Uterus (tissue), 2 donors: ENCODE measurements at regions not wholly inside any gene's neighbourhood (a gene's known extent, or its start where the extent isn't known, plus 50 kb on each side); places are given as distances from the start of the nearest gene placed in this dataset.

Source experiments
- CTCF ChIP-seq, 4 experiments: fragments of 200-600 bp in 2 of 4; fragments of 450-650 bp in 2 of 4; sonication (generic) in 2 of 4; IDR thresholded peaks; one replicate each; pipeline ENCODE4 v1.5.1; 2016 to 2019; ENCODE audit warnings: antibody characterized with exemption in 4 of 4, mild to moderate bottlenecking in 2 of 4, moderate library complexity in 1 of 4
- POLR2A ChIP-seq, 2 donors: fragments of 450-650 bp; IDR thresholded peaks; one replicate each; pipeline ENCODE4 v1.6.1; 2016; ENCODE audit warnings: antibody characterized with exemption in 2 of 2, mild to moderate bottlenecking in 1 of 2, moderate library complexity in 1 of 2

- TF ChIP-seq CTCF (IDR thresholded peaks at IDR 0.05) = no peak
- TF ChIP-seq POLR2A (IDR thresholded peaks at IDR 0.05) = no peak
These were observed 333.0 kb downstream of the DCHS2 start for GRCh38 chr4:154158361-154159155.
